ENCODE measurements at regions not wholly inside any gene's neighbourhood (a gene's known extent, or its start where the extent isn't known, plus 50 kb on each side); places are given as distances from the start of the nearest gene placed in this dataset.

DNA sequence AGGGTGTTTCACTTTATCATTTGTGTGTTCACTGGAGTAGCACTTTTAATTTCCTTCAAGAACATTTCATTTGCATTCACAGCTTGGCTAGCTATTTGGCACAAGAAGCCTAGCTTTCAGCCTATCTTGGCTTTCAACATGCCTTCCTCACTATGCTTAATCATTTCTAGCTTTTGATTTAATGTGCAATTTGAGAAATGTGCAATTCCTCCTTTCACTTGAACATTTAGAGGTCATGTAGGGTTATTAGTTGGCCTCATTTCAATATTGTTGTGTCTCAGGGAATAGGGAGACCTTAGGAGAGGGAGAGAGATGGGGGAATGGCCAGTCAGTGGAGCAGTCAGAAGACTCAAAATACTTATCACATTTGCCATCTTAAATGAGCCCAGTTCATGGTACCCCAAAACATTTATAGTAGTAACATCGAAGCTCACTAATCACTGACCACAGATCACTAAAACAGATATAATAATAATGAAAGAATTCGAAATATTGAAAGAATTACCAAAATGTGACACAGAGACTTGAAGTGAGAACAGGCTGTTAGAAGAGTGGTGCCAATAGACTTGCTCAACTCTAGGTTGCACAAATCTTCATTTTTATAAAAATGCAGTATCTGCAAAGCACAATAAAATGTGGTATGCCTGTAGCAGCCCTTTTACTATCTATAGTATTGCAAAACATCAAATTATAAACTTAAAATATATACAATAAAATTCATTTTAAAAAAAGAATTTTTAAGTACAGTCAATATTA is 561.2 kb downstream of the METTL4 start:
- no peaks in the 10 kb centered on the region for H4K20me1 ChIP-seq (ENCODE audit: insufficient read depth)
- TF ChIP-seq, protein P1, sequence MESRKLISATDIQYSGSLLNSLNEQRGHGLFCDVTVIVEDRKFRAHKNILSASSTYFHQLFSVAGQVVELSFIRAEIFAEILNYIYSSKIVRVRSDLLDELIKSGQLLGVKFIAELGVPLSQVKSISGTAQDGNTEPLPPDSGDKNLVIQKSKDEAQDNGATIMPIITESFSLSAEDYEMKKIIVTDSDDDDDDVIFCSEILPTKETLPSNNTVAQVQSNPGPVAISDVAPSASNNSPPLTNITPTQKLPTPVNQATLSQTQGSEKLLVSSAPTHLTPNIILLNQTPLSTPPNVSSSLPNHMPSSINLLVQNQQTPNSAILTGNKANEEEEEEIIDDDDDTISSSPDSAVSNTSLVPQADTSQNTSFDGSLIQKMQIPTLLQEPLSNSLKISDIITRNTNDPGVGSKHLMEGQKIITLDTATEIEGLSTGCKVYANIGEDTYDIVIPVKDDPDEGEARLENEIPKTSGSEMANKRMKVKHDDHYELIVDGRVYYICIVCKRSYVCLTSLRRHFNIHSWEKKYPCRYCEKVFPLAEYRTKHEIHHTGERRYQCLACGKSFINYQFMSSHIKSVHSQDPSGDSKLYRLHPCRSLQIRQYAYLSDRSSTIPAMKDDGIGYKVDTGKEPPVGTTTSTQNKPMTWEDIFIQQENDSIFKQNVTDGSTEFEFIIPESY (IDR thresholded peaks at IDR 0.05; ENCODE audit: borderline replicate concordance, low read depth): no peak
- TF ChIP-seq EZH2phosphoT487 (IDR thresholded peaks at IDR 0.05; ENCODE audit: borderline replicate concordance, low read depth) (no peak), GATA2 (CRISPR knock-in tag; IDR thresholded peaks at IDR 0.05) (no peak), RAD21 (IDR thresholded peaks at IDR 0.05; ENCODE audit: low read length) (no peak), SIN3A (IDR thresholded peaks at IDR 0.05; ENCODE audit: borderline replicate concordance, low read depth, low read length) (no peak), TEAD4 (IDR thresholded peaks at IDR 0.05; ENCODE audit: borderline replicate concordance, insufficient read depth) (no peak), RXRA (IDR thresholded peaks at IDR 0.05; ENCODE audit: borderline replicate concordance, low read depth) (no peak), RFX5 (IDR thresholded peaks at IDR 0.05; ENCODE audit: low read length) (no peak), MEF2A (IDR thresholded peaks at IDR 0.05; ENCODE audit: borderline replicate concordance, low read depth) (no peak), SMC3 (IDR thresholded peaks at IDR 0.05; ENCODE audit: low read depth, low read length) (no peak), TCF12 (IDR thresholded peaks at IDR 0.05) (no peak)
- TF ChIP-seq, protein P2, sequence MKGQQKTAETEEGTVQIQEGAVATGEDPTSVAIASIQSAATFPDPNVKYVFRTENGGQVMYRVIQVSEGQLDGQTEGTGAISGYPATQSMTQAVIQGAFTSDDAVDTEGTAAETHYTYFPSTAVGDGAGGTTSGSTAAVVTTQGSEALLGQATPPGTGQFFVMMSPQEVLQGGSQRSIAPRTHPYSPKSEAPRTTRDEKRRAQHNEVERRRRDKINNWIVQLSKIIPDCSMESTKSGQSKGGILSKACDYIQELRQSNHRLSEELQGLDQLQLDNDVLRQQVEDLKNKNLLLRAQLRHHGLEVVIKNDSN (IDR thresholded peaks at IDR 0.05; ENCODE audit: borderline replicate concordance, low read depth): no peak
- TF ChIP-seq, protein P3, sequence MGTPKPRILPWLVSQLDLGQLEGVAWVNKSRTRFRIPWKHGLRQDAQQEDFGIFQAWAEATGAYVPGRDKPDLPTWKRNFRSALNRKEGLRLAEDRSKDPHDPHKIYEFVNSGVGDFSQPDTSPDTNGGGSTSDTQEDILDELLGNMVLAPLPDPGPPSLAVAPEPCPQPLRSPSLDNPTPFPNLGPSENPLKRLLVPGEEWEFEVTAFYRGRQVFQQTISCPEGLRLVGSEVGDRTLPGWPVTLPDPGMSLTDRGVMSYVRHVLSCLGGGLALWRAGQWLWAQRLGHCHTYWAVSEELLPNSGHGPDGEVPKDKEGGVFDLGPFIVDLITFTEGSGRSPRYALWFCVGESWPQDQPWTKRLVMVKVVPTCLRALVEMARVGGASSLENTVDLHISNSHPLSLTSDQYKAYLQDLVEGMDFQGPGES (IDR thresholded peaks at IDR 0.05; ENCODE audit: low read depth, low read length): no peak
- H3K4me2 ChIP-seq: no peak overlapping the region
- H3K36me3 ChIP-seq (replicated peaks in 1 of 2; ENCODE audit: control insufficient read depth in 1 of 2, insufficient read depth in 2 of 2, low read length in 1 of 2): no peaks in the 10 kb centered on the region
- H3K9me2 ChIP-seq: no peaks in the 10 kb centered on the region
- no peak for DNase-seq
- no peaks in the 10 kb centered on the region for H3K9me3 ChIP-seq
- H3F3A ChIP-seq (replicated peaks; ENCODE audit: insufficient read depth): no peaks in the 10 kb centered on the region
- 4% methylated on average over 2 of the region's 2 CpGs for WGBS (ENCODE audit: low lambda C conversion rate)
- H2AFZ ChIP-seq (ENCODE audit: low read depth): no peak overlapping the region
- no peaks in the 10 kb centered on the region for H3K79me2 ChIP-seq (ENCODE audit: insufficient read depth)
- ChIA-PET POLR2A (no interaction called here), CTCF (interaction anchor here (0.7 kb wide), 1 partner anchor 13 kb away, joined by 3 read pairs; no protein-coding TSS in a partner anchor)
- H3K9ac ChIP-seq: no peak overlapping the region
- H3K27ac ChIP-seq (ENCODE audit: low read depth in 2 of 2, low read length in 1 of 2): no peak overlapping the region
- no peak overlapping the region for H3K4me3 ChIP-seq (ENCODE audit: low read depth in 2 of 2, low read length in 1 of 2)
- H3K27me3 ChIP-seq (ENCODE audit: insufficient read depth): no peaks in the 10 kb centered on the region
- no peaks in the 10 kb centered on the region for H3K4me1 ChIP-seq (ENCODE audit: control insufficient read depth in 1 of 2, insufficient read depth in 2 of 2, low read depth in 1 of 2, low read length in 1 of 2)

DNA sequence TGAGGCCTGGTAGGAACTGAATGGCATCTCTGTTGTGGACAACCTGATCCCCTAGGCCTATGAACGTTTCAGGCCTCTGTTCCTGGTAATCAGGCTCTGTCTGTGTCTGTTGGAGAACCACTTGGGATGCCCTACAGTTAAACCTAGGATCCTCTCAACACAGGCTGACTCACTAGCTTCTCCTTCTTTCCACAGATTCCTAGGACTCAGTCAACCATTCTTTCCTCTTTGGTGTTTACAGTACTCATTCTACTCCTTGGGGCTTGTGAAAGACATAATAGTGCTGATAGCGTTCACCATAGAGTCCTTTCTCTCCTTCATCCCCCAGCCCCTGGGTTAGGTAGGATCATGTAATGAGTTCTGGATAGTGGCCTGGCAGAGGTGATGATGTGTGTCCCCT is 544.3 kb downstream of the METTL4 start:
- Histone ChIP-seq H3K4me2 (no peak overlapping the region), H3K27ac (ENCODE audit: low read depth in 2 of 2, low read length in 1 of 2) (no peak overlapping the region), H4K20me1 (ENCODE audit: insufficient read depth) (no peaks in the 10 kb centered on the region), H3K27me3 (ENCODE audit: insufficient read depth) (no peaks in the 10 kb centered on the region), H2AFZ (ENCODE audit: low read depth) (no peak overlapping the region), H3K9me2 (0 out of 2 replicates have a peak, but pooled peaks cover 3% of the 10 kb centered on the region), H3K4me1 (ENCODE audit: control insufficient read depth in 1 of 2, insufficient read depth in 2 of 2, low read depth in 1 of 2, low read length in 1 of 2) (no peaks in the 10 kb centered on the region), H3K4me3 (ENCODE audit: low read depth in 2 of 2, low read length in 1 of 2) (no peak overlapping the region), H3K9ac (no peak overlapping the region), H3K79me2 (ENCODE audit: insufficient read depth) (no peaks in the 10 kb centered on the region), H3K9me3 (no peaks in the 10 kb centered on the region), H3K36me3 (replicated peaks in 1 of 2; ENCODE audit: control insufficient read depth in 1 of 2, insufficient read depth in 2 of 2, low read length in 1 of 2) (no peaks in the 10 kb centered on the region), H3F3A (replicated peaks; ENCODE audit: insufficient read depth) (no peaks in the 10 kb centered on the region)
- POLR2A ChIA-PET: no interaction called here
- WGBS (ENCODE audit: low lambda C conversion rate): 0% methylated on average over 2 of the region's 2 CpGs
- no peak for DNase-seq
- CTCF ChIA-PET: no interaction called here
- TF ChIP-seq, protein P2 (IDR thresholded peaks at IDR 0.05; ENCODE audit: borderline replicate concordance, low read depth): no peak
- no peak for TF ChIP-seq JUND (IDR thresholded peaks at IDR 0.05)
- TF ChIP-seq NFIC (IDR thresholded peaks at IDR 0.05; ENCODE audit: borderline replicate concordance): no peak
- TF ChIP-seq MEF2A (IDR thresholded peaks at IDR 0.05; ENCODE audit: borderline replicate concordance, low read depth): no peak
- TF ChIP-seq, protein P1 (IDR thresholded peaks at IDR 0.05; ENCODE audit: borderline replicate concordance, low read depth): no peak
- no peak for TF ChIP-seq RCOR1 (IDR thresholded peaks at IDR 0.05; ENCODE audit: low read length)
- no peak for TF ChIP-seq FOXJ3 (CRISPR knock-in tag; IDR thresholded peaks at IDR 0.05)
- no peak for TF ChIP-seq SIN3A (IDR thresholded peaks at IDR 0.05; ENCODE audit: borderline replicate concordance, low read depth, low read length)
- TF ChIP-seq, protein P4, sequence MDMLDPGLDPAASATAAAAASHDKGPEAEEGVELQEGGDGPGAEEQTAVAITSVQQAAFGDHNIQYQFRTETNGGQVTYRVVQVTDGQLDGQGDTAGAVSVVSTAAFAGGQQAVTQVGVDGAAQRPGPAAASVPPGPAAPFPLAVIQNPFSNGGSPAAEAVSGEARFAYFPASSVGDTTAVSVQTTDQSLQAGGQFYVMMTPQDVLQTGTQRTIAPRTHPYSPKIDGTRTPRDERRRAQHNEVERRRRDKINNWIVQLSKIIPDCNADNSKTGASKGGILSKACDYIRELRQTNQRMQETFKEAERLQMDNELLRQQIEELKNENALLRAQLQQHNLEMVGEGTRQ (IDR thresholded peaks at IDR 0.05; ENCODE audit: borderline replicate concordance, low read depth, low read length): no peak

Measured in SK-N-SH (cell line).